HepG2 (cell line): ENCODE measurements at regions not wholly inside any gene's neighbourhood (a gene's known extent, or its start where the extent isn't known, plus 50 kb on each side); places are given as distances from the start of the nearest gene placed in this dataset.

ENCODE experiments used
- AHDC1 ChIP-seq: sonication (generic); formaldehyde crosslinking; IDR thresholded peaks from 2 replicates; pipeline ENCODE4 v1.5.1; 2020; ENCODE audit warnings: mild to moderate bottlenecking, missing genetic modification reagents, borderline replicate concordance
- POLR2AphosphoS2 ChIP-seq: IDR thresholded peaks from 2 replicates; pipeline ENCODE4 v1.6.1; 2011; ENCODE audit warnings: low read depth, low read length, improper control_type of control experiment
- RARA ChIP-seq: IDR thresholded peaks from 2 replicates; pipeline ENCODE4 v1.6.1; 2016; ENCODE audit warnings: missing genetic modification reagents, missing compliant biosample characterization
- XRCC5 ChIP-seq: fragments of 200-400 bp; formaldehyde crosslinking; optimal IDR thresholded peaks from 2 replicates; pipeline ENCODE3; 2017; ENCODE audit warnings: mild to moderate bottlenecking, low read length
- ZNF30 ChIP-seq: sonication (generic); formaldehyde crosslinking; IDR thresholded peaks from 2 replicates; pipeline ENCODE4 v1.5.0; 2020; ENCODE audit warnings: mild to moderate bottlenecking, missing genetic modification reagents
- ZNF549 ChIP-seq: sonication (generic); formaldehyde crosslinking; IDR thresholded peaks from 2 replicates; pipeline ENCODE4 v1.5.0; 2020; ENCODE audit warnings: missing genetic modification reagents
- ZNF639 ChIP-seq: conservative IDR thresholded peaks from 2 replicates; pipeline ENCODE4 v1.6.1; 2018; ENCODE audit warnings: missing genetic modification reagents

DNA sequence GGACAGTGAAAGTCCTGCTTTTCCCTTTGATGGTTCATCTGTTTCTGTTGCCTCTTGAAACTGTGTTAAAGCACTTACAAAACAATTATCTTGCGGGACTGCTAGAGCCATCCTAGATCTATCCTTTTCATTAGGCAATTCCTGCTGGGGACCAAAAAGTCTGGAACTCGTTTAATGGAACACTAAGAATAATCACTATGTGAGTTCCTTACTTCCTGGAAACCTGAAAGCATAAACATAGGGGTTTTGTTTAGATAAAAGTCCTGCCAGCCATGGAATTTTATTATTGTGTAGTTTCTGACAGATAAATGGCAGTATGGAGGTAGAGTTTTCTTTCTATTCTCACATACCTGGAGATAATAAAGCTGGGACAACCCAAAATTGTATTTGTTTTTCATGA is 1133.3 kb downstream of the SORCS3 start (continued):
- no peak for TF ChIP-seq AHDC1
- no peak for TF ChIP-seq XRCC5
- no peak for TF ChIP-seq RARA
- TF ChIP-seq POLR2AphosphoS2 = no peak
- TF ChIP-seq ZNF549 (CRISPR knock-in tag) = no peak
- no peak for TF ChIP-seq ZNF639
- TF ChIP-seq ZNF30 (CRISPR knock-in tag) = no peak
